A673 (cell line): ENCODE measurements at regions not wholly inside any gene's neighbourhood (a gene's known extent, or its start where the extent isn't known, plus 50 kb on each side); places are given as distances from the start of the nearest gene placed in this dataset.

ENCODE experiments used
- BruUV-seq: library from RNA; stranded (reverse); fragments of 400-500 nt; replicated peaks from 2 replicates; lab custom pipeline; 2021; lab: Mats Ljungman, UMichigan
- CTCF ChIA-PET: fragments of 300-600 bp; sonication (Branson Sonifier 250); formaldehyde crosslinking; loops from one replicate; lab custom pipeline; 2022; ENCODE audit warnings: antibody characterized with exemption; lab: Charles Lee
- POLR2A ChIA-PET: fragments of 300-600 bp; sonication (Branson Sonifier 250); formaldehyde crosslinking; loops from one replicate; lab custom pipeline; 2022; ENCODE audit warnings: antibody characterized with exemption; ENCODE audit not compliant: low non-redundant PET; lab: Charles Lee
- DNase-seq: peaks from one replicate; pipeline ENCODE4 v3.0.0-alpha.2; 2015; ENCODE audit warnings: low spot score
- H3K27ac ChIP-seq: fragments of 200-600 bp; sonication (generic); 2 replicates; pipeline ENCODE4 v1.5.1; 2016; ENCODE audit warnings: mixed run types, low read depth, mild to moderate bottlenecking, mixed read lengths, antibody characterized with exemption, low read length; ENCODE audit not compliant: poor library complexity, severe bottlenecking
- H3K27me3 ChIP-seq: fragments of 200-600 bp; sonication (generic); replicated peaks from 2 replicates; pipeline ENCODE4 v1.6.1; 2017; ENCODE audit warnings: mixed run types, low read depth, mild to moderate bottlenecking, mixed read lengths, antibody characterized with exemption, low read length; ENCODE audit not compliant: insufficient read depth, poor library complexity
- H3K36me3 ChIP-seq: fragments of 200-600 bp; sonication (generic); 2 replicates; pipeline ENCODE4 v1.6.1; 2016; ENCODE audit warnings: mixed run types, mild to moderate bottlenecking, mixed read lengths, antibody characterized with exemption, low read length; ENCODE audit not compliant: insufficient read depth, poor library complexity, severe bottlenecking
- H3K4me1 ChIP-seq: fragments of 200-600 bp; sonication (generic); 2 replicates; pipeline ENCODE4 v1.6.1; 2017; ENCODE audit warnings: mixed run types, mild to moderate bottlenecking, mixed read lengths, antibody characterized with exemption, low read length; ENCODE audit not compliant: insufficient read depth, poor library complexity, severe bottlenecking
- H3K4me3 ChIP-seq: fragments of 200-600 bp; sonication (generic); 2 replicates; pipeline ENCODE4 v1.5.1; 2016; ENCODE audit warnings: low read depth, mixed run types, mild to moderate bottlenecking, mixed read lengths, low read length; ENCODE audit not compliant: poor library complexity, severe bottlenecking
- H3K9me3 ChIP-seq: fragments of 200-600 bp; sonication (generic); 2 replicates; pipeline ENCODE4 v1.6.1; 2016; ENCODE audit warnings: mixed run types, low read depth, mild to moderate bottlenecking, mixed read lengths, antibody characterized with exemption, low read length; ENCODE audit not compliant: poor library complexity, severe bottlenecking
- CTCF ChIP-seq: fragments of 300-800, 200-600 bp; sonication (generic); conservative IDR thresholded peaks from 2 replicates; pipeline ENCODE4 v1.5.1; 2017; ENCODE audit warnings: low read depth, mild to moderate bottlenecking, antibody characterized with exemption, low read length, moderate library complexity, mixed read lengths
- EZH2 ChIP-seq: fragments of 200-600 bp; sonication (generic); IDR thresholded peaks from 2 replicates; pipeline ENCODE4 v1.6.1; 2017; ENCODE audit warnings: borderline replicate concordance, low read depth, mild to moderate bottlenecking, mixed read lengths, antibody characterized with exemption, low read length; ENCODE audit not compliant: poor library complexity, severe bottlenecking
- intact Hi-C: fragments of 100-400 bp; cut with micrococcal nuclease; formaldehyde crosslinking; loops from one replicate; pipeline ENCODE4 v1.10.0; 2022; ENCODE audit not compliant: unreplicated experiment

GRCh38 chr12:24404086-24404815 lies 454.8 kb upstream of the SOX5 start:
- no TSS peak for BruUV-seq
- intact Hi-C loops: no loop called here
- POLR2A ChIA-PET: no interaction called here
- Histone ChIP-seq H3K4me3 (no peak overlapping the region), H3K9me3 (no peaks in the 10 kb centered on the region), H3K27me3 (no peaks in the 10 kb centered on the region), H3K36me3 (no peaks in the 10 kb centered on the region), H3K4me1 (no peaks in the 10 kb centered on the region), H3K27ac (no peak overlapping the region)
- DNase-seq: no peak
- CTCF ChIA-PET: no interaction called here
- TF ChIP-seq EZH2 (no peak), CTCF (no peak)

GRCh38 chr12:24400533-24400932 lies 451.1 kb upstream of the SOX5 start:
- H3K4me3 ChIP-seq: no peak overlapping the region
- H3K27me3 ChIP-seq: no peaks in the 10 kb centered on the region
- intact Hi-C loops: no loop called here
- no peak overlapping the region for H3K27ac ChIP-seq
- CTCF ChIA-PET: no interaction called here
- no peak for DNase-seq
- POLR2A ChIA-PET: interaction anchor here (0.6 kb wide), 1 partner anchor 286 kb away, joined by 3 read pairs; no protein-coding TSS in a partner anchor
- TF ChIP-seq CTCF (no peak), EZH2 (no peak)
- H3K36me3 ChIP-seq: no peaks in the 10 kb centered on the region
- BruUV-seq: no TSS peak
- no peaks in the 10 kb centered on the region for H3K4me1 ChIP-seq
- no peaks in the 10 kb centered on the region for H3K9me3 ChIP-seq

- POLR2A ChIA-PET: no interaction called here
Measured at GRCh38 chr12:24398605-24399004, 449.1 kb upstream of the SOX5 start.

More at GRCh38 chr12:24398605-24399004, 449.1 kb upstream of the SOX5 start:
- TF ChIP-seq EZH2 (no peak), CTCF (no peak)
- intact Hi-C loops: no loop called here
- Histone ChIP-seq H3K27me3 (no peaks in the 10 kb centered on the region), H3K27ac (no peak overlapping the region), H3K4me3 (no peak overlapping the region), H3K36me3 (no peaks in the 10 kb centered on the region), H3K4me1 (no peaks in the 10 kb centered on the region), H3K9me3 (no peaks in the 10 kb centered on the region)
- CTCF ChIA-PET: interaction anchor here (0.5 kb wide), 1 partner anchor 144 kb away, joined by 3 read pairs; no protein-coding TSS in a partner anchor
- DNase-seq: no peak
- no TSS peak for BruUV-seq
